ENCODE measurements at regions not wholly inside any gene's neighbourhood (a gene's known extent, or its start where the extent isn't known, plus 50 kb on each side); places are given as distances from the start of the nearest gene placed in this dataset.

DNA sequence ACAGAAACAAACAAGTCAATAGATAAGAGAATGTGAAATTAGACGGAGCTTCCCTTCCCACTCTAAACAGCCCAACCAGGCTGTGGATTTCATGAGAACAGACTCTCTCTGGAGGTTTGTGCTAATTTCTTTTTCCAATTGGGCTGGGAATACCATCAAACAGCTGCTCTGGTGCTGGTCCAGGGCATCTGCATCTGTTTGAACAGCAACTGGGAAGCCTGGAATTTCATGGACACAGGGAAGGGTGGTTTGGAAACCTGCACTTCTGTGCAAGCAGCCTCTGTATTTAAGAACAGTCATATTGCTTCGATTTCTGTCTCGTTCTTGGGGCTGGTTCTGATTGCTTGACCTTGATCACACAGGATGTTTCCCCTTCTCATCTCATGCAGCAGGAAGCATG is 88.7 kb downstream of the FOXL1 start:
- Mint-ChIP-seq H3K9me3 (no peaks in the 10 kb centered on the region), H3K27ac (no peak overlapping the region), H3K4me3 (no peak overlapping the region), H3K4me1 (peaks cover 3% of the 10 kb centered on the region), H3K27me3 (peaks cover 6% of the 10 kb centered on the region), H3K36me3 (ENCODE audit: low read depth) (no peaks in the 10 kb centered on the region)
- CTCF ChIA-PET = no interaction called here
- ATAC-seq (ENCODE audit: low read depth) (no peak), DNase-seq (no peak)
- POLR2A ChIA-PET = no interaction called here
- no peak for TF ChIP-seq CTCF (IDR thresholded peaks at IDR 0.05)
- intact Hi-C loops (cut with micrococcal nuclease) = no loop called here

DNA sequence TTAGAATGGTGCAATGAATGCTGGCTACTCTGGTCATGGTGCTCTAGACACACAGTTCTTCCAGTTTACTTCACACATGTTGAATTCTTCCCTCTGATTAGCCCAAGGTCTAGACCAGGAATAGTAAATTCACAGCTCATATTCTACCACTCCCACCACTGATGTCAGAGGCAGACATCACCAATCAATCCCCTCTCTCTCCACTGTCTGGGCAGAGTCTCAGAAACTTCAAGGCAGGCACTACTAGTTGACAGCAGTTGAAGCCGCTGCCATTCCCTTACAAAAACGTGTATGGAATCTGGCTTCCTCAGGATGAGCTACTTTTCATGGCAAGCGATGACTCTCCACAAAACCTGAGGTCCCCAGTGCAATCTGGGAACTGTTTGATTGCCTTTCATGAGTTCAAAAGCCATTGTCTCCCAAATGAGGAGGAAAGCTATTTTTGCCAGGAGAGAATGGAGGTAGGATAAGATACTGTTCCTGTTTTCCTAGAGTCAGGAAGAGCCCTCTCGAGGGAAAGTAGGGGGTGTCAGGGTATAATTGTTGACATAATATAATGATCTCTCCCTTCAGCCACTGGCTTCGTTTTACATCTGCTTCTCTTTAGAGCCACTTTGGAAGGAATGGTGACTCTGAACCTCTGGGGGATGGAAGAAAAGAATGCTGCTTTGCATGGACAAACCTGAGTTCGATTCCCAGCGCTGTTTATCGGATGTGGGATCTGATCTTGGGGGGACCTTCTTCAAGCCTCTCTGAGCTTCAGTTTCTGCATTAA is 90.0 kb downstream of the FOXL1 start:
- intact Hi-C loops (cut with micrococcal nuclease) = no loop called here
- no peak for TF ChIP-seq CTCF (IDR thresholded peaks at IDR 0.05)
- Mint-ChIP-seq H3K27me3 (peaks cover 4% of the 10 kb centered on the region), H3K4me1 (peaks cover 3% of the 10 kb centered on the region), H3K9me3 (no peaks in the 10 kb centered on the region), H3K36me3 (ENCODE audit: low read depth) (no peaks in the 10 kb centered on the region), H3K4me3 (no peak overlapping the region), H3K27ac (no peak overlapping the region)
- no peak for DNase-seq
- ATAC-seq (ENCODE audit: low read depth) = no peak
- CTCF ChIA-PET = no interaction called here
- POLR2A ChIA-PET = no interaction called here

DNA sequence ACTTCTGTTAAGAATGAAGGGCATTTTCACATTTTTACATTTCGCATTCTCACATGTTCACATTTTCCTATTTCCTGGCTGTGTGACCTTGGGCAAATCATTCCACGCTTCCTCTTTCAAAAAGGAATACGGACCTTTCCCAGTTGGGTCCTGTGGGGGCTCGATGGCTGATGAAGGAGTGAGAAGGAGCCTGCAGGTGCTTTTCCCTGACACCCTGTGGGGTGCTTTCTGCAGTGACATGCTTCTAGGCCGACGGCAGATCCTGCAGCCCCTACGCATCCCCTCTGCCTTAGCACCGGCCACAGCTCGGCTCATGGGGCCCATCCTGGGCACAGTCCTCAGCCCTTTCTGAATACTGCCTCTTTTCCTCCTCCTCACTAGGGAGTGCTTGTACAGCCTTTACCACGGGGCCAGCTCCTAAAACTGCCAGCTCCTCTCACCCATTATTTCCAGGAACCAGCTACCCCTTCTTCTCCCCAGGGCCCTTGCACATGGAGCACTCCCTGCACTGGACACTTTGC is 91.0 kb downstream of the FOXL1 start:
- ATAC-seq (ENCODE audit: low read depth) (no peak), DNase-seq (no peak)
- H3K4me3 Mint-ChIP-seq = no peak overlapping the region
- TF ChIP-seq CTCF (IDR thresholded peaks at IDR 0.05) = no peak
- H3K27me3 Mint-ChIP-seq = peaks cover 2% of the 10 kb centered on the region
- ChIA-PET CTCF (no interaction called here), POLR2A (no interaction called here)
- H3K36me3 Mint-ChIP-seq (ENCODE audit: low read depth) = no peaks in the 10 kb centered on the region
- H3K4me1 Mint-ChIP-seq = peaks cover 3% of the 10 kb centered on the region
- intact Hi-C loops (cut with micrococcal nuclease) = no loop called here
- H3K9me3 Mint-ChIP-seq = no peaks in the 10 kb centered on the region
- no peak overlapping the region for H3K27ac Mint-ChIP-seq

- H3K27me3 Mint-ChIP-seq = no peaks in the 10 kb centered on the region
- H3K4me3 Mint-ChIP-seq = no peak overlapping the region
- ATAC-seq (ENCODE audit: low read depth) (no peak), DNase-seq (no peak)
- H3K9me3 Mint-ChIP-seq = no peaks in the 10 kb centered on the region
- no peak for TF ChIP-seq CTCF (IDR thresholded peaks at IDR 0.05)
- intact Hi-C loops (cut with micrococcal nuclease) = no loop called here
- ChIA-PET CTCF (no interaction called here), POLR2A (no interaction called here)
- H3K36me3 Mint-ChIP-seq (ENCODE audit: low read depth) = no peaks in the 10 kb centered on the region
- no peak overlapping the region for H3K27ac Mint-ChIP-seq
- no peaks in the 10 kb centered on the region for H3K4me1 Mint-ChIP-seq
Observed at GRCh38 chr16:86669937-86670749, 91.8 kb downstream of the FOXL1 start.

DNA sequence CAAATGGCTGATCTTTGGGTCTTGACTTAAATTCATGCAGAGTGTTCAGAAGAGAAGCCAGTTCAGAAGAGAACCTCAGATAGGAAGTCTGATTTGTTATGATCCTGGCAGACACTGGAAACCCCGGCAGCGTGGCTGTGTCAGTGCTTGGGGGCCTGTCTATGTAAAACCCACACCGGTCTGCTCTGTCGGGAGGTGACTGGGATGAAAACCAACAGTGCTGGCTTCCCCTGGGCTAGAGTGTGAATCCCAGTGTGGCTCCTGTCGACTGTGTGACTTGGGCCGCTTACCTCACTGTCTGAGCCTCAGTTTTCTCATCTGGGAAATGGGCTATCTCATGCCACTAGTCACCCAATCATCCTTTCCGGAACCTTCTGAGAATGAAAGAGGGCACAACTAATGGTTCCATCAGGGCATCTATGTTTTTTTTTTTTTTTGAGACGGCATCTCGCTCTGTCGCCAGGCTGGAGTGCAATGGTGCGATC is 92.4 kb downstream of the FOXL1 start:
- Mint-ChIP-seq H3K4me1 (no peaks in the 10 kb centered on the region), H3K9me3 (no peaks in the 10 kb centered on the region), H3K27ac (no peak overlapping the region), H3K27me3 (no peaks in the 10 kb centered on the region), H3K36me3 (ENCODE audit: low read depth) (no peaks in the 10 kb centered on the region), H3K4me3 (no peak overlapping the region)
- ChIA-PET CTCF (no interaction called here), POLR2A (no interaction called here)
- ATAC-seq (ENCODE audit: low read depth) = no peak
- intact Hi-C loops (cut with micrococcal nuclease) = no loop called here
- TF ChIP-seq CTCF (IDR thresholded peaks at IDR 0.05) = no peak
- DNase-seq = no peak

All from activated B cell treated with CpG ODN at 0.5 μM for 24 hours (primary cell).